ENCODE measurements at regions not wholly inside any gene's neighbourhood (a gene's known extent, or its start where the extent isn't known, plus 50 kb on each side); places are given as distances from the start of the nearest gene placed in this dataset.

DNA sequence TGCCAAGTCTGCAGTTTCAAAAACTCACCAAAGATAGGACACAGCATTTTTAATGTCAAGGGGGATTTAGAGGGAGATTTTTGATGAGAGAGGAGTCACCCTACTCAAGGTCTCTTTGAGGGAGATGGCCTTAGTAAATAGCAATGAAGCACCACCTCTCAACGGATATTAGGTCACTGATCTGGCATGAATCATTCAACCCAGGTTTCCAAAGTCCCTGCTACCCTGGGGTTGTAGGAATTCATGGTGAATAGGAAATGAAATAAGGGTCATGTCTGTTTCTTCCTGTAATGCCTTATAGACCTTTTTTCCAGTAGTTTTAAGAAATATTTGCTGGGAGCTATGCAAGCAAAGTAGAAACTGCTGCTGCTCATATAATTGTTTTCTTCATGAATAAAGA lies 2154.9 kb downstream of the LRRC4C start:
- Histone ChIP-seq H3K27ac (replicated peaks) (no peak overlapping the region), H3K4me1 (no peaks in the 10 kb centered on the region), H3K9me3 (replicated peaks) (peaks cover 27% of the 10 kb centered on the region), H3K27me3 (ENCODE audit: low read depth) (no peaks in the 10 kb centered on the region), H3K4me3 (no peak overlapping the region), H3K36me3 (no peaks in the 10 kb centered on the region)
- TF ChIP-seq, protein P1, sequence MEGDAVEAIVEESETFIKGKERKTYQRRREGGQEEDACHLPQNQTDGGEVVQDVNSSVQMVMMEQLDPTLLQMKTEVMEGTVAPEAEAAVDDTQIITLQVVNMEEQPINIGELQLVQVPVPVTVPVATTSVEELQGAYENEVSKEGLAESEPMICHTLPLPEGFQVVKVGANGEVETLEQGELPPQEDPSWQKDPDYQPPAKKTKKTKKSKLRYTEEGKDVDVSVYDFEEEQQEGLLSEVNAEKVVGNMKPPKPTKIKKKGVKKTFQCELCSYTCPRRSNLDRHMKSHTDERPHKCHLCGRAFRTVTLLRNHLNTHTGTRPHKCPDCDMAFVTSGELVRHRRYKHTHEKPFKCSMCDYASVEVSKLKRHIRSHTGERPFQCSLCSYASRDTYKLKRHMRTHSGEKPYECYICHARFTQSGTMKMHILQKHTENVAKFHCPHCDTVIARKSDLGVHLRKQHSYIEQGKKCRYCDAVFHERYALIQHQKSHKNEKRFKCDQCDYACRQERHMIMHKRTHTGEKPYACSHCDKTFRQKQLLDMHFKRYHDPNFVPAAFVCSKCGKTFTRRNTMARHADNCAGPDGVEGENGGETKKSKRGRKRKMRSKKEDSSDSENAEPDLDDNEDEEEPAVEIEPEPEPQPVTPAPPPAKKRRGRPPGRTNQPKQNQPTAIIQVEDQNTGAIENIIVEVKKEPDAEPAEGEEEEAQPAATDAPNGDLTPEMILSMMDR (IDR thresholded peaks at IDR 0.05; ENCODE audit: borderline replicate concordance), result no peak
- intact Hi-C loops (cut with micrococcal nuclease), result no loop called here
- DNase-seq, result no peak

DNA sequence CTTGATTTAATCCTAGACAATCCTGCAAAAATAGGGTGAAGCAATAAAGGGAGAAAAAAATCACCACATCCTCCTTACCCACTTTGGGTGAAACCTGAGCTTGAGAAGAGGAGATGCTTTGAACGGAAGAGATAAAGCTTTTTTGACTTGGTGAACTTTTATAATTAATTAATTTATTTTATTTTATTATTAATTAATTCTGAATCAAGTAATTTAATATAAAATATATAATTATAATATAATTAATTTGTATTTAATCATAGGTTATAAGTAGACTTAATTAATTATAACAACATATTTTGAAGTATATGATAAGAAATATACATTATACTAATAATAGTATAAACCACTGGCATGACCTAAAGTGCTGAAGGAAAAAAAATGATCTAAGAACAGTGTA lies 2164.8 kb downstream of the LRRC4C start:
- DNase-seq, result no peak
- TF ChIP-seq, protein P1 (IDR thresholded peaks at IDR 0.05; ENCODE audit: borderline replicate concordance), result no peak

DNA sequence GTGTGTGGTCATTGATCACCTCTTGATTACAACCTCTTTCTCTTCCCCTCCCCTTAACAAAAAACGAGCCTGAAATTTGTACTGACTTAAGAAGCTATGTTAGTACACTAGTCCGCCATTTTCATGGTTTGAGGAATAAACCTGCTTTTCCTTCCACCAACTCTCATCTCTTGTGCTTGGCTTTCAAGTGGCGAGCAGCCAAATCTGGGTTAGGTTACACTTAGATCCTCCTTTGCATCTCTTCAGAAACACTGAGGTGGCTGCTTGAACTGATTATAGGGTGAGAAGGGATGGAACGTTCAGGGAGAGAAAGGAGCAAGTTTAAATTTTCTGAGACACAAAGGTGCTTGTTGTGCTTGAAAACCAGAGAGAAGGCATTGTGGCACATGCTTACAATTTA lies 2171.4 kb downstream of the LRRC4C start:
- no peaks in the 10 kb centered on the region for H3K36me3 ChIP-seq
- DNase-seq, result no peak
- no peak overlapping the region for H3K27ac ChIP-seq (replicated peaks)
- H3K4me1 ChIP-seq, result no peaks in the 10 kb centered on the region
- no peak overlapping the region for H3K4me3 ChIP-seq
- TF ChIP-seq, protein P1 (IDR thresholded peaks at IDR 0.05; ENCODE audit: borderline replicate concordance), result no peak
- H3K9me3 ChIP-seq (replicated peaks), result peaks cover 10% of the 10 kb centered on the region
- intact Hi-C loops (cut with micrococcal nuclease), result no loop called here
- no peaks in the 10 kb centered on the region for H3K27me3 ChIP-seq (ENCODE audit: low read depth)

More for the DNA sequence above, 2164.8 kb downstream of the LRRC4C start:
- no peaks in the 10 kb centered on the region for H3K27me3 ChIP-seq (ENCODE audit: low read depth)
- H3K4me1 ChIP-seq, result no peaks in the 10 kb centered on the region
- no peaks in the 10 kb centered on the region for H3K36me3 ChIP-seq
- H3K9me3 ChIP-seq (replicated peaks), result peaks cover 39% of the 10 kb centered on the region
- no peak overlapping the region for H3K4me3 ChIP-seq
- intact Hi-C loops (cut with micrococcal nuclease), result no loop called here
- no peak overlapping the region for H3K27ac ChIP-seq (replicated peaks)

DNA sequence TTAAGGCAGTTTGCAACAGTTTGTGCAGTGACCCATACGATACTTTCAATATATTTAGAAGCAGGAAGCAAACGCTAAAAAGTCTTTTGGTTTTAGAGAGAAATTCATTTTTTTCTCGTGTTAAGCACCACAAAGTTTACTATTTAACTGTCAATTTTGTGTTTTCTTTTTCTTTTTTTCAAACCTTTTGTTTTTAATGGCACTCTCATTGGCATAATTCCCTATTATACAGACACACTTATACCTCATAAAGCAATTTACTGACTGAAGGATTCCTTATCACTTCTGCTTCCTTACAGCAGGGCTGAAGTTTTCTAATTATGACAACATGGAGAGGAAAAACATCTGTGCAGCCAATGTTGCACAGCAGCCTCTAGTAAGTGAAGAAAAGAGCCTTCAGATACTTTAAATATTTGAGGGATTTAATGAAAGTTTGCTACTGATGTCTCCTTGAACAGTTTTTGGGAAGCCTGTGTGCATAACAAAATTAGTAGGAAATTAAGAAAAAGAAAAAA lies 2191.2 kb downstream of the LRRC4C start:
- Histone ChIP-seq H3K36me3 (no peaks in the 10 kb centered on the region), H3K27ac (replicated peaks) (no peak overlapping the region), H3K4me1 (no peaks in the 10 kb centered on the region), H3K4me3 (no peak overlapping the region), H3K9me3 (replicated peaks) (peaks cover 18% of the 10 kb centered on the region), H3K27me3 (ENCODE audit: low read depth) (no peaks in the 10 kb centered on the region)
- DNase-seq, result no peak
- TF ChIP-seq, protein P1 (IDR thresholded peaks at IDR 0.05; ENCODE audit: borderline replicate concordance), result no peak
- intact Hi-C loops (cut with micrococcal nuclease), result no loop called here

DNA sequence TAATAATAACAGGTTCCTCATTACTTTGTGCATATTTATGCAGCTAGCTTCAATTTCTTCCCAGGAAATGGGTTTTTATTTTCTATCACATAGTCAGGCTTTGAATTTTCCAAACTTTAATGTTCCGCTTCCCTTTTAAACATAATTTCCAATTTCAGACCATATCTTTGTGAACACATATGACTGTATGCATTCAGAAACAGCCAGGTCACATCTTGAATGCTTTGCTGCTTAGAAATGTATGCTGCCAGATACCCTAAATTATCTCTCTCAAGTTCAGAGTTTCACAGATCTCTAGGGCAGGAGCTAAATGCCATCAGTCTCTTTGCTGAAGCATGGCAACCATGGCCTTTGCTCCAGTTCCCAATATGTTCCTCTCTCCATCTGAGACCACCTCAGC lies 2203.8 kb downstream of the LRRC4C start:
- H3K4me1 ChIP-seq, result no peaks in the 10 kb centered on the region
- H3K27ac ChIP-seq (replicated peaks), result no peak overlapping the region
- DNase-seq, result no peak
- no peaks in the 10 kb centered on the region for H3K36me3 ChIP-seq
- no peak overlapping the region for H3K4me3 ChIP-seq
- H3K9me3 ChIP-seq (replicated peaks), result peaks cover 38% of the 10 kb centered on the region
- intact Hi-C loops (cut with micrococcal nuclease), result no loop called here
- TF ChIP-seq, protein P1 (IDR thresholded peaks at IDR 0.05; ENCODE audit: borderline replicate concordance), result no peak
- no peaks in the 10 kb centered on the region for H3K27me3 ChIP-seq (ENCODE audit: low read depth)

Measured in left ventricle myocardium inferior (tissue), 1 donor.